ENCODE measurements at regions not wholly inside any gene's neighbourhood (a gene's known extent, or its start where the extent isn't known, plus 50 kb on each side); places are given as distances from the start of the nearest gene placed in this dataset.

GRCh38 chr10:117783698-117784395 is 241.3 kb downstream of the EMX2 start:
- CTCF ChIA-PET = interaction anchor here (0.6 to 1.1 kb wide), 2 partner anchors 478 to 631 kb away, joined by 3 to 4 read pairs; no protein-coding TSS in a partner anchor
- H3K4me1 ChIP-seq (ENCODE audit: control insufficient read depth, insufficient read depth, low read length) = no peaks in the 10 kb centered on the region
- POLR2A ChIA-PET = no interaction called here
- no peaks in the 10 kb centered on the region for H3K9me3 ChIP-seq (ENCODE audit: control insufficient read depth, insufficient read depth, low read depth, low read length)
- TF ChIP-seq ZNF341 (tag by site-specific recombination; IDR thresholded peaks at IDR 0.05; ENCODE audit: low read depth) (no peak), ZNF302 (tag by site-specific recombination; IDR thresholded peaks at IDR 0.05; ENCODE audit: low read depth) (no peak), TSHZ1 (tag by site-specific recombination; IDR thresholded peaks at IDR 0.05; ENCODE audit: borderline replicate concordance) (no peak), ZNF529 (tag by site-specific recombination; IDR thresholded peaks at IDR 0.05; ENCODE audit: insufficient replicate concordance) (no peak), HOXD13 (CRISPR knock-in tag; IDR thresholded peaks at IDR 0.05; ENCODE audit: borderline replicate concordance) (no peak), AEBP2 (tag by site-specific recombination; IDR thresholded peaks at IDR 0.05; ENCODE audit: borderline replicate concordance) (no peak), WT1 (tag by site-specific recombination; IDR thresholded peaks at IDR 0.05) (no peak), BCL11B (tag by site-specific recombination; IDR thresholded peaks at IDR 0.05; ENCODE audit: low read depth) (no peak), ZNF423 (tag by site-specific recombination; IDR thresholded peaks at IDR 0.05) (no peak), EGR2 (tag by site-specific recombination; IDR thresholded peaks at IDR 0.05; ENCODE audit: low read depth) (no peak)
- H3K4me3 ChIP-seq (ENCODE audit: low read depth, low read length) = no peak overlapping the region
- no peak overlapping the region for H3K27ac ChIP-seq (ENCODE audit: extremely low read depth, low read depth, low read length)
- no peaks in the 10 kb centered on the region for H3K36me3 ChIP-seq (ENCODE audit: control insufficient read depth in 2 of 2, insufficient read depth in 1 of 2, low read length in 2 of 2)

GRCh38 chr10:117784776-117785175 is 242.2 kb downstream of the EMX2 start:
- Histone ChIP-seq H3K36me3 (ENCODE audit: control insufficient read depth in 2 of 2, insufficient read depth in 1 of 2, low read length in 2 of 2) (no peaks in the 10 kb centered on the region), H3K4me1 (ENCODE audit: control insufficient read depth, insufficient read depth, low read length) (no peaks in the 10 kb centered on the region), H3K27ac (ENCODE audit: extremely low read depth, low read depth, low read length) (no peak overlapping the region), H3K9me3 (ENCODE audit: control insufficient read depth, insufficient read depth, low read depth, low read length) (no peaks in the 10 kb centered on the region), H3K4me3 (ENCODE audit: low read depth, low read length) (no peak overlapping the region)
- CTCF ChIA-PET = interaction anchor here (0.5 to 1.1 kb wide), 2 partner anchors 477 to 1991 kb away, joined by 3 read pairs; no protein-coding TSS in a partner anchor
- TF ChIP-seq ZNF629 (tag by site-specific recombination; IDR thresholded peaks at IDR 0.05) = no peak
- no peak for TF ChIP-seq MYNN (tag by site-specific recombination; IDR thresholded peaks at IDR 0.05; ENCODE audit: borderline replicate concordance)
- TF ChIP-seq ZNF837 (tag by site-specific recombination; IDR thresholded peaks at IDR 0.05) = no peak
- no peak for TF ChIP-seq SALL2 (tag by site-specific recombination; IDR thresholded peaks at IDR 0.05; ENCODE audit: borderline replicate concordance)
- no peak for TF ChIP-seq ZNF146 (tag by site-specific recombination; IDR thresholded peaks at IDR 0.05)
- TF ChIP-seq ZBTB17 (tag by site-specific recombination; IDR thresholded peaks at IDR 0.05) = no peak
- TF ChIP-seq ZNF639 (tag by site-specific recombination; IDR thresholded peaks at IDR 0.05) = no peak
- no peak for TF ChIP-seq KLF16 (tag by site-specific recombination; IDR thresholded peaks at IDR 0.05)
- TF ChIP-seq ZEB2 (tag by site-specific recombination; IDR thresholded peaks at IDR 0.05) = no peak
- no peak for TF ChIP-seq ZNF362 (tag by site-specific recombination; IDR thresholded peaks at IDR 0.05)
- no peak for TF ChIP-seq ZNF555 (tag by site-specific recombination; conservative IDR thresholded peaks at IDR 0.05)
- no peak for TF ChIP-seq ZNF624 (tag by site-specific recombination; IDR thresholded peaks at IDR 0.05)
- TF ChIP-seq MZF1 (tag by site-specific recombination; IDR thresholded peaks at IDR 0.05; ENCODE audit: borderline replicate concordance) = no peak
- no peak for TF ChIP-seq SP2 (tag by site-specific recombination; IDR thresholded peaks at IDR 0.05)
- TF ChIP-seq ZSCAN30 (tag by site-specific recombination; IDR thresholded peaks at IDR 0.05) = no peak
- TF ChIP-seq ZNF404 (tag by site-specific recombination; IDR thresholded peaks at IDR 0.05) = no peak
- TF ChIP-seq ZNF626 (tag by site-specific recombination; IDR thresholded peaks at IDR 0.05) = no peak
- TF ChIP-seq ZNF184 (tag by site-specific recombination; IDR thresholded peaks at IDR 0.05) = no peak
- TF ChIP-seq ZNF664 (tag by site-specific recombination; IDR thresholded peaks at IDR 0.05) = no peak
- POLR2A ChIA-PET = no interaction called here
